ENCODE measurements at regions not wholly inside any gene's neighbourhood (a gene's known extent, or its start where the extent isn't known, plus 50 kb on each side); places are given as distances from the start of the nearest gene placed in this dataset.

GRCh38 chr15:81485806-81486205 is 111.8 kb upstream of the TMC3 start:
- TF ChIP-seq CTCF (IDR thresholded peaks at IDR 0.05) (no peak), ZFX (IDR thresholded peaks at IDR 0.05; ENCODE audit: borderline replicate concordance) (no peak)
